ENCODE measurements at regions not wholly inside any gene's neighbourhood (a gene's known extent, or its start where the extent isn't known, plus 50 kb on each side); places are given as distances from the start of the nearest gene placed in this dataset.

DNA sequence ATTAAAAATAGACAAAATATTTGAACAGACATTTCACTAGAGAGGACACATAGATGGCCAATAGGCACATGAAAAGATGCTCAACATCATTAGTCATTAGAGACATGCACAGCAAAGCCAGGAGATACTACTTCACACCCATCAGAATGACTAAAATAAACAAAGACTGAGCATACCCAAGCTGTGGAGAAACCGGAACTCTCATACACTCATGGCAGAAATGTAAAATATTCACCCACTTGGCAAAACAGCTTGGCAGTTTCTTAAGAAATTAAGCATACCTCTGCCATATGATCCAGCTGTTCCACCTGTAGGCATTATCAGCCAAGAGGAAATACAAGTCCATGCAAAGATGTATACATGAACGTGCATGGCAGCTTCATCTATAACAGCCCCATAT is 213.4 kb downstream of the TSHZ3 start:
- no peak for TF ChIP-seq CTCF (IDR thresholded peaks at IDR 0.05)
- no peak for TF ChIP-seq EP300 (IDR thresholded peaks at IDR 0.05)
- no peak for TF ChIP-seq POLR2A (IDR thresholded peaks at IDR 0.05)
